ENCODE measurements at regions not wholly inside any gene's neighbourhood (a gene's known extent, or its start where the extent isn't known, plus 50 kb on each side); places are given as distances from the start of the nearest gene placed in this dataset.

DNA sequence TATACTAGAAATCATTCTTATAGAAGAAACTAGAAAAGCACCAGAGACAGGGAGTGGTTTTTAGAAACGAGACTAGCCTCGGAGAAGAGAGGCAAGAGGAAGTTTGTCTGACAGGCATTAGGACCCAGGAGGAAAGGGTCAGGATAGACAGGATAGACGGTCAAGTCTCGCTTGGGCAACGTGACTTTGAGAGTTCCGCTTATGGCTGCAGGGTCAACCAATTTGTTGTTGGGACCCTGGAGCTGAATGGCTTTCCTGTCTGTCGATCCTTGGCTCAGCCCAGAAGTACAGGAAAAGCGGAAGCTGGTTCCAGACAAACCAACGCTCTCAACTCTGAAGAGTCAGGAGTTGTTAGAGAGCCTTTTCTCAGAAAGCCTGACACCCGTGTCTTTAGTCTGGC lies 191.2 kb downstream of the FZD1 start:
- FAIRE-seq (no peak), DNase-seq (ENCODE audit: insufficient read length, low spot score) (no peak)
- TF ChIP-seq, protein P1, sequence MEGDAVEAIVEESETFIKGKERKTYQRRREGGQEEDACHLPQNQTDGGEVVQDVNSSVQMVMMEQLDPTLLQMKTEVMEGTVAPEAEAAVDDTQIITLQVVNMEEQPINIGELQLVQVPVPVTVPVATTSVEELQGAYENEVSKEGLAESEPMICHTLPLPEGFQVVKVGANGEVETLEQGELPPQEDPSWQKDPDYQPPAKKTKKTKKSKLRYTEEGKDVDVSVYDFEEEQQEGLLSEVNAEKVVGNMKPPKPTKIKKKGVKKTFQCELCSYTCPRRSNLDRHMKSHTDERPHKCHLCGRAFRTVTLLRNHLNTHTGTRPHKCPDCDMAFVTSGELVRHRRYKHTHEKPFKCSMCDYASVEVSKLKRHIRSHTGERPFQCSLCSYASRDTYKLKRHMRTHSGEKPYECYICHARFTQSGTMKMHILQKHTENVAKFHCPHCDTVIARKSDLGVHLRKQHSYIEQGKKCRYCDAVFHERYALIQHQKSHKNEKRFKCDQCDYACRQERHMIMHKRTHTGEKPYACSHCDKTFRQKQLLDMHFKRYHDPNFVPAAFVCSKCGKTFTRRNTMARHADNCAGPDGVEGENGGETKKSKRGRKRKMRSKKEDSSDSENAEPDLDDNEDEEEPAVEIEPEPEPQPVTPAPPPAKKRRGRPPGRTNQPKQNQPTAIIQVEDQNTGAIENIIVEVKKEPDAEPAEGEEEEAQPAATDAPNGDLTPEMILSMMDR (IDR thresholded peaks at IDR 0.05; ENCODE audit: insufficient read depth, missing control alignments): no peak

DNA sequence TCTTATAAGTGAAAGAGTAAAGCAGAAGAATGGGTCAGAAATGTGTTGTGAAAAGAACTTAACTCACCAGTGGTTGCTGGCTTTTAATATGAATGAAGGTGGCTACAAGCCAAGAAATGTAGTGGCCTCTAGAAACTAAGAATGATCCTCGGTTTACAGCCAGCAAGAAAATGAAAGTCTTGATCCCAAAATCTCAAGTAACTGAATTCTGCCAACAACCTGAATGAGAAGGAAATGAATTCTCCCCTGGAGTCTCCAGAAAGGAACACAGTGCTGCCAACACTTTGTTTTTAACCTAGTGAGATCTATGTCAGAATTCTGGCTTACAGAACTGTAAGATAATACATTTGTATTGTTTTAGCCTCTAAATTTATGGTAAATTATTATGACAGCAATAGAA lies 193.0 kb downstream of the FZD1 start:
- TF ChIP-seq, protein P1 (IDR thresholded peaks at IDR 0.05; ENCODE audit: insufficient read depth, missing control alignments): no peak
- FAIRE-seq (no peak), DNase-seq (ENCODE audit: insufficient read length, low spot score) (no peak)

DNA sequence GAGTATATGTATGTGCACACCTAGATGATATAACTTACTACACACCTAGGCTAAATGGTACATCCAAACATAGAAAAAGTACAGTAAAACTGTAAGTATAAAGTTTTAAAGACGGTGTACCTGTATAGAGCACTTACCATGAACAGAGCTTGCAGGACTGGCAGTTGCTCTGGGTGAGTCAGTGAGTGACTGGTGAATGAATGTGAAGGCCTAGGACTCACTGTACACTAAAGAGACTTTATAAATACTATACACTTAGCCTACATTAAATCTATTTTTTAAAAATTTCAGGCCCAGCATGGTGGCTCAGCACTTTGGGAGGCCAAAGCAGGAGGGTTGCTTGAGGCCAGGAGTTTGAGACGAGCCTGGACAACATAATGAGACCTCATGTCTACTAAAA lies 195.3 kb downstream of the FZD1 start:
- TF ChIP-seq, protein P1 (IDR thresholded peaks at IDR 0.05; ENCODE audit: insufficient read depth, missing control alignments): no peak
- DNase-seq (ENCODE audit: insufficient read length, low spot score): no peak
- FAIRE-seq: no peak

DNA sequence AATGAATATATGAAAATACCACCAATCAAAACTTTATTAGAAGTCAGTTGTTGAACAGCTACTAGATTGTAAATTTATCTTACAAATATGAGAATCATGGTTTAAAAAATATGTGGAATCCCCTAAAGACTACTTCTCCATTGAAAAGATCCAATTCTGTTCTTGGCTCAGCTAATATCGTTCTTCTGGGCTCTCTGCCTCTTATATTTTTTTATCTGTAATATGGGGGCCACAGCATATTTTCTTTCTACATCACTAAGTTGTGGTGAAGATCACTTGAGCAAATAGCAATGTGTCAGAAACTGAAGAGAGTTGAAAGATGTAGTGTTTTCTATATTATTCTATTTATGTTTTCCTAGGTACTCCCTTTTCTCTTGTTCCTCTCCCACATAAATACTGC lies 198.1 kb downstream of the FZD1 start:
- TF ChIP-seq, protein P1 (IDR thresholded peaks at IDR 0.05; ENCODE audit: insufficient read depth, missing control alignments): no peak
- FAIRE-seq (no peak), DNase-seq (ENCODE audit: insufficient read length, low spot score) (no peak)

DNA sequence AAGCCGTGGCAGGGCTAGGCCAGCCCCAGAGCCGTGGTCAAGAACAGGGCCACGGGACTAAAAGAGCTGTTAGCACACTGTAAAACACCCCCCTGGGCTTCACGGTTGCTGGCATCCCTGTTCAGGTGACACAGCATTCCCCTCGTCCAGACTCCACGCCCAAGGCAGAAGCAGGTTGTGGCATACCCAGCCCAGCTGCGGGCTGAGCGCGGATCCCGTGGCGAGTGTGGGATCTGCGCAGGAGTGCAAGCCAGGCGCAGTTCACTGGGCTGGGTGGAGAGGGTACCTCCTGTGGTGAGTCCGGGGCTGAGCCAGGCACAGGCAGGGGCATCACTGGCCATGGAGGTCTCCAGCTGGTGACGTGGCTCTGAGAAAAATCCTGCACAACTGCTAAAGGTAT lies 199.1 kb downstream of the FZD1 start:
- no peak for FAIRE-seq
- TF ChIP-seq, protein P1 (IDR thresholded peaks at IDR 0.05; ENCODE audit: insufficient read depth, missing control alignments): no peak
- DNase-seq (ENCODE audit: insufficient read length, low spot score): no peak

DNA sequence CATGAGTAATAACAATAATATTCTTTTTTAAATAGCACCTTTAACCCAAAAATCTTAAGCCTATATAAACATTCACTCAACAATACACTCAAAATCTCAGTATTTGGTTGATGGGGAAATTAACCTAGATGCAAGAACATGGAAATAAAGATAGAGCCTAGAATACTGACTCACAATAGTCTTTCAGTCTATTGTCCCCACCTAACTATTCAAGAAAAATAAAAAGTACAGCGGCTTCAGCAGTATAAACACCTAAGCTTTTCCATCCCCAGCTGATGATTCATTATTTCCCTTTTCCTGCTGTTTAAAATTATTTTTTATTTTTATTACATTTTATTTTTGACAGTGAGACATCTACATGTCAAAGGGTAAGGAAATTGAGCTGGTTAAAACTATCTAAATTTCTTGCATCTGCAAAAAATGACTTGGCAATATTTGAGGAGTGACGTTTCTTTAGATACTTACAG lies 201.4 kb downstream of the FZD1 start:
- FAIRE-seq (no peak), DNase-seq (ENCODE audit: insufficient read length, low spot score) (no peak)
- TF ChIP-seq, protein P1 (IDR thresholded peaks at IDR 0.05; ENCODE audit: insufficient read depth, missing control alignments): no peak

DNA sequence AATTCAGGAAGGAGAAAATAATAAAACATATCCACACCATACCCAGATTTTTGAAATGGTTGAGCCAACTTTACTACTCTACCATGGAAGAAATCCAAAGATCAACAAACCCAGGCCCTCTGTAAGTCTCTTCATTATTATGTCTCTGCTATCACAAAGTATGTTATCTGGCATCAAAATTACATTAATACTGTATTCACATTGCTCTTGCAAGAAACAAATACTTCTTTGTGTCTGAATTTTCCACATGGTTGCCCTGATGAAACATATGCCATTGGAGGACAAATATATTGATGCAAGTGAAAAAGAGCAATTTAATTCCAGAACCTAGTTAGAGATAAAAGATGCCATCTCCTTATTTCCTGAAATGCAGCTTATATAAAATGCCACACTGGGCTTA lies 204.0 kb downstream of the FZD1 start:
- TF ChIP-seq, protein P1 (IDR thresholded peaks at IDR 0.05; ENCODE audit: insufficient read depth, missing control alignments): no peak
- FAIRE-seq (no peak), DNase-seq (ENCODE audit: insufficient read length, low spot score) (no peak)
